Neural progenitor cell (in vitro differentiated cells): ENCODE measurements at regions not wholly inside any gene's neighbourhood (a gene's known extent, or its start where the extent isn't known, plus 50 kb on each side); places are given as distances from the start of the nearest gene placed in this dataset.

Experiments
- DNase-seq: peaks from one replicate; pipeline ENCODE4 v3.0.0-alpha.2; 2016; ENCODE audit warnings: low spot score
- H2AFZ ChIP-seq: fragments of 200-600 bp; sonication (generic); replicated peaks from 2 replicates; pipeline ENCODE4 v1.6.1; 2016; ENCODE audit warnings: antibody characterized with exemption
- H3F3A ChIP-seq: fragments of 200-600 bp; sonication (generic); 2 replicates; pipeline ENCODE4 v1.6.1; 2016; ENCODE audit warnings: antibody characterized with exemption, low read depth
- H3K27ac ChIP-seq: fragments of 200-600 bp; sonication (generic); 2 replicates; pipeline ENCODE4 v1.5.1; 2016; ENCODE audit warnings: mild to moderate bottlenecking
- H3K27me3 ChIP-seq: fragments of 200-600 bp; sonication (generic); 2 replicates; pipeline ENCODE4 v1.6.1; 2016; ENCODE audit warnings: mild to moderate bottlenecking, moderate library complexity
- H3K36me3 ChIP-seq: fragments of 200-600 bp; sonication (generic); 2 replicates; pipeline ENCODE4 v1.5.1; 2016
- H3K4me1 ChIP-seq: fragments of 200-600 bp; sonication (generic); 2 replicates; pipeline ENCODE4 v1.6.1; 2016; ENCODE audit warnings: mixed run types
- H3K4me2 ChIP-seq: fragments of 200-600 bp; sonication (generic); 2 replicates; pipeline ENCODE4 v1.6.1; 2016
- H3K4me3 ChIP-seq: fragments of 200-600 bp; sonication (generic); 2 replicates; pipeline ENCODE4 v1.5.1; 2016
- H3K79me2 ChIP-seq: fragments of 200-600 bp; sonication (generic); 2 replicates; pipeline ENCODE4 v1.6.1; 2016; ENCODE audit warnings: low read depth
- H3K9ac ChIP-seq: fragments of 200-600 bp; sonication (generic); 2 replicates; pipeline ENCODE4 v1.6.1; 2016
- H3K9me3 ChIP-seq: fragments of 200-600 bp; sonication (generic); 2 replicates; pipeline ENCODE4 v1.5.1; 2016; ENCODE audit warnings: low read depth
- H4K20me1 ChIP-seq: fragments of 200-600 bp; sonication (generic); 2 replicates; pipeline ENCODE4 v1.6.1; 2016; ENCODE audit warnings: low read depth
- H3K27ac Mint-ChIP-seq: 3 replicates; pipeline ENCODE4 v1.8.0; 2021; ENCODE audit warnings: mixed read lengths
- H3K27me3 Mint-ChIP-seq: 2 replicates; pipeline ENCODE4 v1.8.0; 2022; ENCODE audit warnings: low read depth, mild to moderate bottlenecking, inconsistent platforms, moderate library complexity, mixed read lengths; ENCODE audit not compliant: insufficient read depth
- H3K36me3 Mint-ChIP-seq: 3 replicates; pipeline ENCODE4 v1.8.0; 2021; ENCODE audit warnings: mixed read lengths
- H3K4me1 Mint-ChIP-seq: 3 replicates; pipeline ENCODE4 v1.8.0; 2021; ENCODE audit warnings: mixed read lengths
- H3K4me3 Mint-ChIP-seq: 3 replicates; pipeline ENCODE4 v1.8.0; 2021; ENCODE audit warnings: mild to moderate bottlenecking, moderate library complexity, mixed read lengths
- H3K9me3 Mint-ChIP-seq: 3 replicates; pipeline ENCODE4 v1.8.0; 2020; ENCODE audit warnings: mixed read lengths
- EZH2 ChIP-seq: fragments of 200-600 bp; sonication (generic); IDR thresholded peaks from 2 replicates; pipeline ENCODE4 v1.6.1; 2017; ENCODE audit warnings: antibody characterized with exemption, mild to moderate bottlenecking, moderate library complexity
- EZH2phosphoT487 ChIP-seq: fragments of 200-600 bp; sonication (generic); IDR thresholded peaks from 2 replicates; pipeline ENCODE4 v1.6.1; 2017; ENCODE audit warnings: antibody characterized with exemption
- TF ChIP-seq, protein P1 (sequence below): fragments of 200-600 bp; sonication (generic); IDR thresholded peaks from 2 replicates; pipeline ENCODE4 v1.5.1; 2017; ENCODE audit warnings: antibody characterized with exemption, mild to moderate bottlenecking

DNA sequence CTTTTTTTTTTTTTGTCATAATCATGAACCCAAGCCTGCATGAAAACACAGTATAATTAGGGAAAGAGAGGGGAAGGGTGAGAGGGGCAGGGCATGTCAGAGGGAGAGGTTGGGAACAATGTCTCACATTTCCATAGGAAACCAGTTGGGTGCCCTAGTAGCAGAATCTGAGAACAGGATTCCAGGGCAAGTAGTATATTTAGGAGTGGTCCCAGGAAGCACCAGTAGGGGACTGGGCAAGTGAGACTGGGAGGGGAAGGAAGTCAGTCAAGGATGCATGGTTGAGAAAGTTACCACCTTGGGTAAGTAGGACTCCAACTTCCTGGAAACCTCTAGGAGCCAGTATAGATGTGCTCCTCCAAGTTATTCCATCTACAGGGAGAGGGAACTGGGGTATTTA is 88.6 kb upstream of the MAFB start:
- Mint-ChIP-seq H3K9me3 (no peaks in the 10 kb centered on the region), H3K4me3 (no peak overlapping the region), H3K27ac (no peak overlapping the region), H3K36me3 (no peaks in the 10 kb centered on the region), H3K4me1 (peaks cover 5% of the 10 kb centered on the region), H3K27me3 (peaks cover 5% of the 10 kb centered on the region)
- Histone ChIP-seq H4K20me1 (no peaks in the 10 kb centered on the region), H3K4me1 (peaks cover 22% of the 10 kb centered on the region), H3K9me3 (no peaks in the 10 kb centered on the region), H2AFZ (no peak overlapping the region), H3K27ac (no peak overlapping the region), H3F3A (no peaks in the 10 kb centered on the region), H3K36me3 (no peaks in the 10 kb centered on the region), H3K9ac (no peak overlapping the region), H3K79me2 (no peaks in the 10 kb centered on the region), H3K4me2 (no peak overlapping the region), H3K4me3 (no peak overlapping the region), H3K27me3 (no peaks in the 10 kb centered on the region)
- no peak for TF ChIP-seq EZH2
- no peak for TF ChIP-seq EZH2phosphoT487
- TF ChIP-seq, protein P1, sequence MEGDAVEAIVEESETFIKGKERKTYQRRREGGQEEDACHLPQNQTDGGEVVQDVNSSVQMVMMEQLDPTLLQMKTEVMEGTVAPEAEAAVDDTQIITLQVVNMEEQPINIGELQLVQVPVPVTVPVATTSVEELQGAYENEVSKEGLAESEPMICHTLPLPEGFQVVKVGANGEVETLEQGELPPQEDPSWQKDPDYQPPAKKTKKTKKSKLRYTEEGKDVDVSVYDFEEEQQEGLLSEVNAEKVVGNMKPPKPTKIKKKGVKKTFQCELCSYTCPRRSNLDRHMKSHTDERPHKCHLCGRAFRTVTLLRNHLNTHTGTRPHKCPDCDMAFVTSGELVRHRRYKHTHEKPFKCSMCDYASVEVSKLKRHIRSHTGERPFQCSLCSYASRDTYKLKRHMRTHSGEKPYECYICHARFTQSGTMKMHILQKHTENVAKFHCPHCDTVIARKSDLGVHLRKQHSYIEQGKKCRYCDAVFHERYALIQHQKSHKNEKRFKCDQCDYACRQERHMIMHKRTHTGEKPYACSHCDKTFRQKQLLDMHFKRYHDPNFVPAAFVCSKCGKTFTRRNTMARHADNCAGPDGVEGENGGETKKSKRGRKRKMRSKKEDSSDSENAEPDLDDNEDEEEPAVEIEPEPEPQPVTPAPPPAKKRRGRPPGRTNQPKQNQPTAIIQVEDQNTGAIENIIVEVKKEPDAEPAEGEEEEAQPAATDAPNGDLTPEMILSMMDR: no peak
- no peak for DNase-seq

DNA sequence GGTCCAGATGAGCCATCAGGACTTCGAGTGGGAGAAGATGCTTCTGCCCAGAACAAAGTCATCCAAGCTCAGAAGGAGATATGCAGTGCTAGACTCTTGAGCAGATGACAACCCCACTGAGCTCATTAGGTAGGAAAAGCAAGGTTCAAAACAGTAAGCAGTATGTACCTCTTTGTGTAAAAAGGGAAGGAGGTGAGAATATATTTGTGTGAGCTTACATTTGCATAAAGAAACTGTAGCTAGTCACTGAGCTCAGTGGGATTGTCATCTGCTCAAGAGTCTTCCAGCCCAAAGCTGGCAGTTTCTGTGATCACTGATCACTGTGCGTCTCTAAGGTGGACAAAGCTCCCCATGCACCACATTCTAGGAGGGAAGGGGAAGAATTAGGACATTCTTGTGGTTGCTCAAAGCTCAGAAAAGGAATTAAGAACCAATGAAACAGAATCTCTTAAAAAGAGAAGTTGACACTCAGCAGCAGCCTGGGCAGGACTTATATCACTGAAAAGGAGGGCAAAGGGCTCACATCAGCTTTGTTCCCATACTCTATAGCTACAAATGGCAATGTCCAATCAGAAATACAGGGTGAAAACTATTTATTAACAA is 90.0 kb upstream of the MAFB start:
- H3K27me3 Mint-ChIP-seq: peaks cover 10% of the 10 kb centered on the region
- TF ChIP-seq, protein P1: no peak
- peaks cover 5% of the 10 kb centered on the region for H3K4me1 Mint-ChIP-seq
- Histone ChIP-seq H3K27ac (no peak overlapping the region), H3K27me3 (no peaks in the 10 kb centered on the region), H3K79me2 (no peaks in the 10 kb centered on the region), H3K9ac (no peak overlapping the region), H3K36me3 (no peaks in the 10 kb centered on the region), H3K4me3 (no peak overlapping the region), H2AFZ (peak overlapping the region; percentile 40), H4K20me1 (no peaks in the 10 kb centered on the region), H3K4me2 (peak overlapping the region; percentile 12), H3K4me1 (peaks cover 22% of the 10 kb centered on the region), H3K9me3 (no peaks in the 10 kb centered on the region), H3F3A (no peaks in the 10 kb centered on the region)
- no peak overlapping the region for H3K4me3 Mint-ChIP-seq
- no peaks in the 10 kb centered on the region for H3K36me3 Mint-ChIP-seq
- no peak overlapping the region for H3K27ac Mint-ChIP-seq
- H3K9me3 Mint-ChIP-seq: no peaks in the 10 kb centered on the region
- no peak for DNase-seq

DNA sequence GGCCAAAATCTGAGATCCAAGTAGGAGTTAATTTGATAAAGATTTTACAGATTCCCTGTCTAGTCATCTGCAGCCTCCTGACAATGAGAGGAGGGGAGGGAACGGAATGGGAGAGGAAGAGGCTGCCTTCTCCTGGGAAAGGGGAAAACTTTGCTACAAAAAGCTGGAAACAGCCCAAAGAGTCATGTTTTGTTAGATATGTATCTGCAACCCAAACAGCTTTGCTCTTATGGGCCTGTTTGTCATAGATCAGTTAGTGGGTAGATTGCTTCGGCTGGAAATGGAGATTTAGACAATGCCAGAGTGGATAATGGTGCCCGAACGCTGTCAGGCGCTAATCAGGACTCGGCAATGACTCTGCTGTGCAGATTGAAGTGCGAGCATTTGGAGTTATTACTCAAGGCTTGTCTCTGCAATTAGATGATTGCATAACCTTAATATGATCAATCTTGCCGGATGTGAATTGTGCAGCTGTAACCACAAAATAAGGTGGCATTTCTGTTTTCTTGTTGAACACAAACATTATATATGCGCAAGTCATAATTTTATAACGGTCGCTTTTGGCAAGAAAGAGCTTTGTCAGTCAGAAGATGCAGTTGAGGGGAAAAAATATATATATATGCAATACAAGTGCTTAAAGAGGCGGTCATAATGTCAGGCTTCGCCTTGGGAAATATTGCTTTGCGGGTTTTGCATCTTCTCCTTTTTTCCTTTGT is 92.4 kb upstream of the MAFB start:
- Mint-ChIP-seq H3K9me3 (no peaks in the 10 kb centered on the region), H3K27ac (no peak overlapping the region), H3K27me3 (peaks cover 7% of the 10 kb centered on the region), H3K36me3 (no peaks in the 10 kb centered on the region), H3K4me3 (no peak overlapping the region), H3K4me1 (peaks cover 5% of the 10 kb centered on the region)
- Histone ChIP-seq H3K9me3 (no peaks in the 10 kb centered on the region), H3K27ac (no peak overlapping the region), H3F3A (no peaks in the 10 kb centered on the region), H3K4me1 (peaks cover 22% of the 10 kb centered on the region), H3K27me3 (no peaks in the 10 kb centered on the region), H4K20me1 (no peaks in the 10 kb centered on the region), H3K4me3 (no peak overlapping the region), H3K9ac (no peak overlapping the region), H3K36me3 (no peaks in the 10 kb centered on the region), H3K4me2 (no peak overlapping the region), H3K79me2 (no peaks in the 10 kb centered on the region), H2AFZ (no peak overlapping the region)
- TF ChIP-seq EZH2phosphoT487 (no peak), EZH2 (no peak)
- TF ChIP-seq, protein P1: no peak
- DNase-seq: no peak
